NCI-H345 (cell line): ENCODE measurements at regions not wholly inside any gene's neighbourhood (a gene's known extent, or its start where the extent isn't known, plus 50 kb on each side); places are given as distances from the start of the nearest gene placed in this dataset.
"Not testable (repeated sequence)": the region's sequence is repeated elsewhere in the genome, so short reads cannot be mapped to it uniquely, and the experiment has no call there.

ENCODE experiments used
- DNase-seq: peaks from one replicate; lab custom pipeline; 2025; lab: John Stamatoyannopoulos, UW

DNA sequence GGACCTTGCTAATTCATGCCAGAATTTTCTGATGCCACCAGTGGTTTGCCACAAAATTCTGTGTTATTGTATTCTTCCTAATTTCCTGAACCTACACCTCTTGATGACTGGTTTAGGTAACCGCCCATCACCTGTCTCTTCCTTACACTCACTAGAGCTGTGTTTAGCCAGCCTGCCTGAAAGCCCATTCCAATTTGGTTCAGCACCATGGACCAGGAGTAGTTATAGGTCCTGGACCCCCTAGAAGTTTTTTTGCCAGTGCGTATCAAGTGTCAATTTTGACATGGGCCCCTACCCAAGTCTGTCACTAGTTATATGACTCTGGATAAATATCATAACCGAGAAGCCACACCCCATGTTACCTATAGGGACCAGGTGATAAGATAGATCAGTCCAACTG lies 94.0 kb upstream of the NAP1L1 start:
- DNase-seq: no peak

DNA sequence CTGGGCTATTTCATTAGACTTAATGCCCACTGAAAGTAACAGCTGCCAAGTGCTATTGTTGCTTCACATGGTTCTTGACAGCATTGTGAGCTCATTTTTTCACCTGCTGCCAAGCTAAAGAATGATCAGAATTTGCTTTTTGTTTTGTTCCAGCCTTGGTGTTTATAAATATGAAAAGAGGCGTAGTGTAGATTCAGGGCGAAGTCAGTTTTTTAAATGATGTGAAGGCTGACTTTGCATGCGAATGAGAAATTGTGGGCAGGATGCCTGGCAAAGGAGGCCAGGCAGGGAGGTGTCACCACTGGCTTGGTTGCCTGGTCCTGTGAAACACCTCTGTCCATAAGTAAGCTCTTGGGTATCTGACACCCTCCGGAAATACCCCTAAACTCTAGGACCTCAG lies 93.3 kb upstream of the NAP1L1 start:
- no peak for DNase-seq

DNA sequence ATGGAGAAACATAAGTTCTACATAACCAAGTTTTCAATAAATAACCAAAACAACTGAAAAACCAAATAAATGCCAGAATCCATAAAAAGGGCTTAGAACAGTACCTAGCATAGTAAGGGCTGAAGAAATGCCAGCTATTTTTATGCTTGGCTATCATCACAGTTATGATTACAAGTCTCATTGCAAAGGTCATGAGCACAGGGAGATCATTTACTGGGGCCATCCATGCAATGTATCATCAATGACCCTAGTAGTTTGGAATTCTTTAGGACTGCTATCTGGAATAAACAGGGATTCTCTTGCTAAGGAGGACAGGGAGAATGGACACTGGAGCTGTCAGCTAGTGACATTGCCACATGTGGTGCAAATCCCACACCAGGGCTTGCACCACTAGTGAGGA lies 92.5 kb upstream of the NAP1L1 start:
- no peak for DNase-seq

DNA sequence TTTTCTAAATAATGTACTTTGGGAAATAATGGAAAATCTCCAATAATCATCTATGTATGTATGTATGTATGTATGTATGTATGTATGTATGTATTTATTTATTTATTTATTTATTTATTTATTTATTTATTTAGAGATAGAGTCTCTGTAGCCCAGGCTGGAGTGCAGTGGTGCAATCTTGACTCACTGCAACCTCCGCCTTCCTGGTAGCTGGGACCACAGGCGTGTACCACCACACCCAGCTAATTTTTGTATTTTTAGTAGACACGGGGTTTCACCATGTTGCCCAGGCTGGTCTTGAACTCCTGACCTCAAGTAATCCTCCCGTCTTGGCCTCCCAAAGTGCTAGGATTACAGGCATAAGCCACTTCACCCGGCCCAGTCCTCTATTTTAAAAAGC lies 91.5 kb upstream of the NAP1L1 start:
- DNase-seq: not testable (repeated sequence)

DNA sequence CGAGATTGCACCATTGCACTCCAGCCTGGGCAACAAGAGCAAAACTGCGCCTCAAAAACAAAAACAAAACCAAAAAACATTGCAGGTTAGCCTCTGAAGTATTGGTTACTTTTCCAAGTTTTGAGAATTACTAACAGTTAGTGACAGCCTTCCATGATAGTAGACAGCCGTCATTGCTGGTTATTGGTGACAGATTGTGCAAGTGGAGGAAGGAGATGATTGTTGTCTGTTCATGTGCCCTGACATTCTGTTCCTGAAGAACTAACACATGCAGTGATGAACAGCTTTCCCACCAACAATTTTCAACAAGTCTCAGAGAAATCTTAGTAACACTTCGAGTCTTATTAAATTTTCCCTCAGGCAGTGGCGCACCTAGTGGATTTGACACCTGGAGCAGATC lies 89.3 kb upstream of the NAP1L1 start:
- no peak for DNase-seq

DNA sequence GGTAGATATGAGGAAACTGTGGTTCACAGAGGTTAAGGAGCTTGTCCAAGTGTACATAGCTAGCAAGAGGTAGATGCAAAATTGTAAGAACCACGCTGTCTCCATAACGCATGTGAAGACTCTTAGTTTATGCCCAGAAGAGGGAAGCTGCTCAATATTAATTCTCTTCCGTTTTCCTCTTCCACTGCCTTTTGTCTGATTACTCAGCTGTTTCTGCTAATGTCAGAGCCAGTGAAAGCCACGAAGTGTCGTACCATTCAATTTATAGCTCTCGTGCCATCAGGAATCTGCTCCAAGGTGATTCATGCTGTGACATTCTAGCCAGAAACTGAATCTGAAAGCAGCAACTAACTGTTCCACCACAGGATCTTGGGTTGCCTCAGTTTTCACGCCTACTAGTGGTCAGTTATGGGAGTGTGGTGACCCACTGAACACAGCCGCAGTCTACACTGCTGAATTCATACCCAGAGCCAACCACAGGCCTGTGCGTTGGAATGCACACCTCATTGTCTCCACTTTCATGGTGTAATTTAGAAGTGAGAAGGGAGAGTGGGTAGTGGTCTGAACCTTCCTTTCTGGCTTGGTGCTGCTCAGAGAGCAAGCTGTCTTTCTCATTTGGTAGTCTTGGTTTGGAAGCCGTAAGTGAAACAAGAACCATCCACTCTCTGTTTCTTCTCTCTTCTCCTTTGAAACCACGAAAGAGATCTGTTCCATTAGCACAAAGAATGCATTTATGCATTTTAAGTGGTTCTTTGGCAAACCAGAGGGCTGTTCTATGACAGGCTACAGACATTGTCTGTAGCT lies 74.2 kb upstream of the NAP1L1 start:
- no peak for DNase-seq

DNA sequence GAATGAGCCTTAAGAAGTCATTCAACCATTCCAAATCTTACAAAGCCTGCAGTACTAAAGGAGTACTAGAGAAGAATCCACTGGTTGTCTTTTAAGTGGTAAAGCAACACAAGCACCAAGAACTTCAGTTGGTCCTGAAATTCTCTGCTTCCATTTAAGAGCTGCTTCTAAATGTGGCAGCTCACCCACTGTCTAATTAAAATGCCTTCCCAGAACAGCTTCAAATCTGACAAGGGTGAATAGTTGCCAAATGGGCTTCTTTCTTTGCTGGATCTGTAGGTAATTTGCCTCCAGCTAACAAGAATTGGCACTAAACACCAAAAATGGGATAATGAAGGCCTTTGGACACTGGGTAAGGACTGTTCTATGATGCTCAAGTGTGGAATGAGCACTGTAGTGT lies 72.2 kb upstream of the NAP1L1 start:
- DNase-seq: no peak

DNA sequence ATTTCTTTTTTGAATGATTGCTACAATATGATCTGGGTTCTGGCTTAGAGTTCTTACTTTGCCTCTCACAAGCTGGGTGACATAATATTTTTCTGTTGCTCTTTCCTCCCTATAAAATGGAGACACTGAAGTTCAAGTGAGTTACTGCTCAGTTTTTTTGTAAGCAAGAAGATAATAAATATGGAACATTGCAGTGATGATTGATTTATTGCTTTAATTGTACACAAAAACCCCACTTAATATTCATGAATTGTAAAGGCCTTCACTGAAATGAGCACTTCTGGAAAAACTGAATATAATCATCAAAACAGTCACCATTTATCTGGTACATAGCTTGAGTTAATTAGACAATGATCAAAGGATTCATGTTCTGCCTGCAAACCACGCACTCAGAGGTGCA lies 71.8 kb upstream of the NAP1L1 start:
- no peak for DNase-seq

DNA sequence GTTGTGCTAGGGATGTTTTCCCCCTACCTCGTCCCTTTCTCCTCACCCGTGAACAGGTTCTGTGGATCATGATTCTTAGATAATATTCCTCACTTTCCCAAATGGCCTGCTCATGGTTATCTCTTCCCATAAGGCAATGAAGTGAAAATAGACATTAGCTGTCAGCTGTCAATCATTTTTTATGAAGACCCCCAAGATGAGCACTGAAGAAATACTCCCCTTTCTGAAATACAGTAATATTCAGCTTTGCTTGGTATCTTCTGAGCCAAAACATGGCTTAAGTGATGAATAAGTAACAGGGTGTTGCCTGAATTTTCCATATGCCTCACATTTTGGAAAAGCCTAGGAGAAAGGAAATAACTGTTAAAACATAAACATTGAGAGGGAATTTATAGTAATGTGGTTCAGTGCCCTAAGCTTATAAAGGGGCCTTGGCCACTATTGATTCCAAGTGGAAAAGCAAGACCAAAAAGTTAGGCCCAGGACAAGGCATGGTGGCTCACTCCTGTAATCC lies 70.7 kb upstream of the NAP1L1 start:
- no peak for DNase-seq

DNA sequence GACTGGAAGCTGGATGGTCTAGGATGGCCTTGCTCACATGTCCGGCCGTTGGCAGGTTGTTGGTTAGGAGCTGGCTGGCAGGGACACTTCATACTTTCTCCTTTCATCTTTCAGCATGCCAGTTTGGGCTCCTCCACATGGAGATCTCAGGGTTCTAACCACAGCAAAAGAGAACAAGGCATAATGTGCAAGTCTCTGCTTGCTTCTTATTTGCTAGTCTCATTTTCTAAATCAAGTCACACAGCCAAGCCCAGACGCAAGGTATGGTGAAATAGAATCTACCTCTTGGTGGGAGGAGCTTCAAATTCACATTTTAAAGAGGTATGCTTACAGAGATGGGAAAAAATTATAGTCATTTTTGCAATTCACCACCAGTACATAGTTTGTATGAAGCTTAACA lies 69.1 kb upstream of the NAP1L1 start:
- no peak for DNase-seq

DNA sequence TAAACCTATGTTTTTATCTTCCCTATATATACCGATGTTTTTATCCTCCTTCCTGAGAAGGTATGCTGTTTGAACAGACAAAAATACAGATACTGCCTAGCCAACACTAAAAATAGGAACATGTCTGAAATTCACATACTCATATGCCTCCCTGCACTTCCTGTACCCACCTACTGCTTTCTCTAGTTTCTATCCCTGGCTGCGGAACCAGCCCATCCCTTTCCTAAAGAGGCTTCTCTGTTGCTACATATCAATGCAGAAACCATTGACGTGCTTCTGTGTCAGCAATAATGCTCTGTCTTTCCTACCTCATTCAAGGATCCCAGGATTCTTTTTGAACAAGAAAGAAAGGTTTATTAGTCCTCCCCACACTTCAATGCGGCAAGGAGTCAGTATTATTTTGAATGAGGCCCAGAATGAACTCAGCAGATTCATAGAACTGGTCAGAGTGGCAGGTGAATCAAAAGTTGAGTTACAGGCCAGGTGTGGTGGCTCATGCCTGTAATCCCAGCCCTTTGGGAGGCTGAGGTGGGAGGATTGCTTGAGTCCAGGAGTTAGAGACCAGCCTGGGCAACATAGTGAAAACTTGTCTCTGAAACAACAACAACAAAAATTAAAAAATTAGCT lies 67.8 kb upstream of the NAP1L1 start:
- no peak for DNase-seq

DNA sequence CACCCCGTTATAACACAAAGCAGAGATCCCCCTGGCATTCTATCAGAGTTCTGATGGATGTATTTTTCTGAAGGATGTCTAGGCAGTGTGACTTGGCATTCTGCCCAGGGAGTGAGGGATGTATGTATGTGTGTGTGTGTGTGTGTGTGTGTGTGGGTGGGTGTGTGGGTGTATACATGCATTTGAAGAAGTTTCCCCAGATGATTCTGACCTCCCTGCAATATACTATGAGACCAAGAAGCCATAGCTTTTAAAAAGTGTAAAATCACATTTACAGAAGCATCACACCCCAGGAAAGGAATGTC lies 59.7 kb upstream of the NAP1L1 start:
- peak; percentile 19 for DNase-seq

DNA sequence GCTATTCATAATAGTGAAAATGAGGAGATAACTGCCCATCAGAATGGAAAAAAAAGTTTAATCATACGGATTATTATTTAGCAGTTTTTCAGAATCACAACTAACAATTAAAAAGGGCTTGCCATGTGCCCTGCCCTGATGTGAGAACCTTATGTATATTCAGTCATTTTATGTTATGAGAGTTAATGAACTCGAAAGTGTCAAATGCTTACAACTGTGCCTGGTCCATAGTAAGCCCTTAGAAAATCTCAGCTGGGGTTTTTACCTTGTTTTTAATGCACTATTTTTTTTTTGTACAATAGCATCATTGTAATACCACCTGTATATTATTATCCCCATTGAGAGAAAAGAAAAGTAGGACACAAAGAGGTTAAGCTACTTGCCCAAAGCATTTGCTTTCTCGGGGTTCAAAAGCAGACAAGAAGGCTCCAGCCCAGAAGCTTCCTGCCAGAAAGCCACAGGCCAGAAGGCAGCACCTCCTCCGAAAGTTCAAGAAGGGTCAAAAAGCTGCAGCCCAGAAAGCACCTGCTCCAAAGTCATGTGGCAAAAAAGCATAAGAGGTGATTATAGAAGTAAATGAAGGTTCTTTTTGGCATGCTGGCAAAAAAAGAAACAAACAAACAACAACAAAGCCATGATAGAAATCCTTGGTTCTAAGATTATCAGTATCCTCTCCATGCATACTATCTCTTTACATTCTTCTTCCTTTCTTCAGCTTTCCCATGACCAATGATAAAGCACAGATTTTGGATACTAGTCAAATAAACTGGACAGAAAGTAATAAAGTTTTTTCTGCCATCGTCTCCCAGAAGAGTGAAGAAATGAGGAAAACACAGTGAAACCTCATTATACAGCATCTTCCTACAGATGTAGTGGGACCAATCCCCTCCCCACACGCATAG lies 59.1 kb upstream of the NAP1L1 start:
- DNase-seq: no peak

DNA sequence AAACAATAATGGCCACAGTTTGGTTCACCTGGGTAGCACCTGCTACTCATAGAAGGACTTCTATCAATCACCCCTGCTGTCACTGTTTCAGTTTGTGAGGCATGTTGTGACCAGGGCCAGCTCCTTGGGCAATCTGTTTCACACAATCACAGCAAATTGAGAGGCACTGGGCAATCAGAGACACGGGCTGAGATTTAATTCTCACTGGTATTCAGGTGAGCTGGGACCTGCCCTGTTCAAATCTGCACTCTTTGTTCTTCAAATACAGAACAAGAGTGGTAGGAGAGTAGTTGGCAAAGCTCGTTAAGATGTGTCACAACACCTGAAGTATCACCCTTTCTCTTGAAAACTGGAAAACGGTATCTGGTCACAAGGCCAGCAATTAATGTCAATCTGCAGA lies 57.8 kb upstream of the NAP1L1 start:
- peak; percentile 6 for DNase-seq

DNA sequence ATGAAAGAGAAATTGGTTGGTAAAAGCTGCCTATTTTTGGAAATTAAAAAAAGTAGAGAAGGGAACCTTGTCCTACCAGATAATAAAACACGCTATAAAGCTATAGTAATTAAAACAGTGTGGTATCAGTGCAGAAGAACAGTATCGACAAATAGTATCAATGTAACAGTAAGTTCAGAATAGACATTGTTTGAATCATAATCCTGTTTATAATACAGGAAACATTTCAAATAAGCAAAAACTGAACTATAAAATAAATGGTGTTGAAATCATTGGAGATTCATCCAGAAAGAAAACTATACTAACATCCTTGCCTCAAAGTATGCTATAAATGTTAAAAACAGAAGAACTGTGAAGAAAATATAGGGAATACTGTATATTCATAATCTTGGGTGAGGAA lies 54.2 kb upstream of the NAP1L1 start:
- no peak for DNase-seq

DNA sequence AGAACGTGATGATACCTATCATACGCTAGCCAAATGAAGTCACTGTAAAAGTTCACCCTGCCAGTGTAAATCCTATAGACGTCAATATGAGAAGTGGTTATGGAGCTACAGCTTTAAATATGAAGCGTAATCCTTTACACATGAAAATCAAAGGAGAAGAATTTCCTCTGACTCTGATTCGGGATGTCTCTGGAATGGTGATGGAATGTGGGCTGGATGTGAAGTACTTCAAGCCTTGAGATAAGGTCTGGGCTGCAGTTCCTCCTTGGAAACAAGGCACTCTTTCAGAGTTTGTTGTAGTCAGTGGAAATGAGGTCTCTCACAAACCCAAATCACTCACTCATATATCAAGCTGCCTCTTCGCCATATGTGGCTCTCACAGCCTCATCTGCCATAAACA lies 53.1 kb upstream of the NAP1L1 start:
- DNase-seq: no peak

DNA sequence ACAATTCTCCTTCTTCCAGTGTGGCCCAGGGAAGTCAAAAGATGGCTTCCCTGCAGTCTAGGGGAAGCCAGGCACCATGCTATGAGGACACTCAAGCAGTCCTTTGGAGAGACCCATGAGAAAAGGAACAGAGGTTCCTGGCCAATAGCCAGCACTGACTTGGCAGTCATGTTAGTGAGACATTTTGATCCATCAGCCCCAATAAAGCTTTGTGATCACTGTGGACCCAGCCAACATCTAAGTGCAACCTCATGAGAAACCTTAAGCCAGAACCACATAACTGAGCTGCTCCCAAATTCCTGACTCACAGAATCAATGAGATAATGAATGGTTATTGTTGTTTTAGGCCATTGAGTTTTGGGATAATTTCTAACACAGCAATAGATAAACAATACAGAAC lies 51.0 kb upstream of the NAP1L1 start:
- DNase-seq: no peak
